ENCODE measurements at regions not wholly inside any gene's neighbourhood (a gene's known extent, or its start where the extent isn't known, plus 50 kb on each side); places are given as distances from the start of the nearest gene placed in this dataset.

- TF ChIP-seq REST (IDR thresholded peaks at IDR 0.05) = no peak
- no peak for TF ChIP-seq POLR2A (IDR thresholded peaks at IDR 0.05; ENCODE audit: low read length)
- TF ChIP-seq JUNB (IDR thresholded peaks at IDR 0.05) = no peak
- no peak for TF ChIP-seq HES2 (IDR thresholded peaks at IDR 0.05)
- no peak for TF ChIP-seq CTCF (IDR thresholded peaks at IDR 0.05)
These were observed 736.9 kb upstream of the PCDH9 start for GRCh38 chr13:67967031-67967430.
